Lower leg skin (tissue), 3 donors: ENCODE measurements at regions not wholly inside any gene's neighbourhood (a gene's known extent, or its start where the extent isn't known, plus 50 kb on each side); places are given as distances from the start of the nearest gene placed in this dataset.

Experiments
- POLR2A ChIP-seq, 2 donors: fragments of 450-650 bp; IDR thresholded peaks; one replicate each; pipeline ENCODE4 v1.6.1; 2016 to 2017; ENCODE audit warnings: antibody characterized with exemption in 2 of 2, mild to moderate bottlenecking in 1 of 2, moderate library complexity in 1 of 2
- TF ChIP-seq, protein P1 (sequence below), 3 donors: fragments of 450-650 bp; IDR thresholded peaks; one replicate each; pipeline ENCODE4 v1.5.1; 2016; ENCODE audit warnings: antibody characterized with exemption in 3 of 3, mild to moderate bottlenecking in 3 of 3, moderate library complexity in 2 of 3

DNA sequence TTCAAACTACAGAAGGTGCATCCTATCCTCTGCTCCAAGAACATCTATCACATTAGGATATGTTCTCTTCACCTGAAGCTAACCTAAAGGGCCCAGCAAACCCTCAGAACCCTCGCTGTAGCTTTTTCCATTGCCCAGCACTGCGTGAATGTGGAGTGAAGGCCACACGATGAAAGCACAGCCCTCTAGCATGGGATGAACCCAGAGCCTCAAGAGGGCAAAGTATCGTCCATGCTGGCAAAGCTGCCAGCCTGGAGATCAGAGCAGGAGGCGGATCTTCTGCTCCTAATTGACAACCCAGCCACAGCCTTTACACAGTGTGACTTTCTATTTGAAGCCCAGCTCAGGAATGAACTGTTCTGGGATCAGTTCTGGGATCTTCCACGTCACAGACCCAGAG, 65.1 kb upstream of the USP47 start:
- TF ChIP-seq, protein P1, sequence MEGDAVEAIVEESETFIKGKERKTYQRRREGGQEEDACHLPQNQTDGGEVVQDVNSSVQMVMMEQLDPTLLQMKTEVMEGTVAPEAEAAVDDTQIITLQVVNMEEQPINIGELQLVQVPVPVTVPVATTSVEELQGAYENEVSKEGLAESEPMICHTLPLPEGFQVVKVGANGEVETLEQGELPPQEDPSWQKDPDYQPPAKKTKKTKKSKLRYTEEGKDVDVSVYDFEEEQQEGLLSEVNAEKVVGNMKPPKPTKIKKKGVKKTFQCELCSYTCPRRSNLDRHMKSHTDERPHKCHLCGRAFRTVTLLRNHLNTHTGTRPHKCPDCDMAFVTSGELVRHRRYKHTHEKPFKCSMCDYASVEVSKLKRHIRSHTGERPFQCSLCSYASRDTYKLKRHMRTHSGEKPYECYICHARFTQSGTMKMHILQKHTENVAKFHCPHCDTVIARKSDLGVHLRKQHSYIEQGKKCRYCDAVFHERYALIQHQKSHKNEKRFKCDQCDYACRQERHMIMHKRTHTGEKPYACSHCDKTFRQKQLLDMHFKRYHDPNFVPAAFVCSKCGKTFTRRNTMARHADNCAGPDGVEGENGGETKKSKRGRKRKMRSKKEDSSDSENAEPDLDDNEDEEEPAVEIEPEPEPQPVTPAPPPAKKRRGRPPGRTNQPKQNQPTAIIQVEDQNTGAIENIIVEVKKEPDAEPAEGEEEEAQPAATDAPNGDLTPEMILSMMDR (IDR thresholded peaks at IDR 0.05), result no peak
- no peak for TF ChIP-seq POLR2A (IDR thresholded peaks at IDR 0.05)
